ENCODE measurements at regions not wholly inside any gene's neighbourhood (a gene's known extent, or its start where the extent isn't known, plus 50 kb on each side); places are given as distances from the start of the nearest gene placed in this dataset.

- Mint-ChIP-seq H3K27ac (no peak overlapping the region), H3K4me3 (no peak overlapping the region), H3K36me3 (ENCODE audit: low read depth) (no peaks in the 10 kb centered on the region), H3K9me3 (peaks cover 23% of the 10 kb centered on the region), H3K4me1 (ENCODE audit: low read depth) (no peaks in the 10 kb centered on the region), H3K27me3 (no peaks in the 10 kb centered on the region)
- no peak for DNase-seq
Measured at GRCh38 chr3:103693831-103694230, 1259.0 kb downstream of the ZPLD1 start.

GRCh38 chr3:103698646-103699045 is 1263.8 kb downstream of the ZPLD1 start:
- no peaks in the 10 kb centered on the region for H3K4me1 Mint-ChIP-seq (ENCODE audit: low read depth)
- no peaks in the 10 kb centered on the region for H3K36me3 Mint-ChIP-seq (ENCODE audit: low read depth)
- no peaks in the 10 kb centered on the region for H3K27me3 Mint-ChIP-seq
- no peak overlapping the region for H3K27ac Mint-ChIP-seq
- DNase-seq, result no peak
- no peak overlapping the region for H3K4me3 Mint-ChIP-seq
- H3K9me3 Mint-ChIP-seq, result no peaks in the 10 kb centered on the region

- Mint-ChIP-seq H3K36me3 (ENCODE audit: low read depth) (no peaks in the 10 kb centered on the region), H3K9me3 (no peaks in the 10 kb centered on the region), H3K4me1 (ENCODE audit: low read depth) (no peaks in the 10 kb centered on the region)
Measured at GRCh38 chr3:103699228-103699627, 1264.4 kb downstream of the ZPLD1 start.

GRCh38 chr3:103705641-103706040 is 1270.8 kb downstream of the ZPLD1 start:
- Mint-ChIP-seq H3K36me3 (ENCODE audit: low read depth) (no peaks in the 10 kb centered on the region), H3K9me3 (no peaks in the 10 kb centered on the region), H3K4me1 (ENCODE audit: low read depth) (no peaks in the 10 kb centered on the region), H3K27ac (no peak overlapping the region), H3K27me3 (no peaks in the 10 kb centered on the region), H3K4me3 (no peak overlapping the region)
- DNase-seq, result no peak

More at GRCh38 chr3:103699228-103699627, 1264.4 kb downstream of the ZPLD1 start:
- no peak for DNase-seq
- Mint-ChIP-seq H3K4me3 (no peak overlapping the region), H3K27me3 (no peaks in the 10 kb centered on the region), H3K27ac (no peak overlapping the region)

- no peaks in the 10 kb centered on the region for H3K27me3 Mint-ChIP-seq
- H3K4me1 Mint-ChIP-seq (ENCODE audit: low read depth), result no peaks in the 10 kb centered on the region
- no peak overlapping the region for H3K27ac Mint-ChIP-seq
- H3K4me3 Mint-ChIP-seq, result no peak overlapping the region
- DNase-seq, result no peak
- H3K36me3 Mint-ChIP-seq (ENCODE audit: low read depth), result no peaks in the 10 kb centered on the region
- no peaks in the 10 kb centered on the region for H3K9me3 Mint-ChIP-seq
Measured at GRCh38 chr3:103706671-103707070, 1271.9 kb downstream of the ZPLD1 start.

GRCh38 chr3:103711670-103712069 is 1276.9 kb downstream of the ZPLD1 start:
- Mint-ChIP-seq H3K36me3 (ENCODE audit: low read depth) (no peaks in the 10 kb centered on the region), H3K27ac (no peak overlapping the region), H3K4me1 (ENCODE audit: low read depth) (no peaks in the 10 kb centered on the region), H3K27me3 (no peaks in the 10 kb centered on the region), H3K9me3 (peaks cover 2% of the 10 kb centered on the region), H3K4me3 (no peak overlapping the region)
- DNase-seq, result no peak

GRCh38 chr3:103712320-103713008 is 1277.6 kb downstream of the ZPLD1 start:
- Mint-ChIP-seq H3K4me3 (no peak overlapping the region), H3K9me3 (peaks cover 3% of the 10 kb centered on the region)
- no peak for DNase-seq

GRCh38 chr3:103729547-103729946 is 1294.7 kb downstream of the ZPLD1 start:
- Mint-ChIP-seq H3K4me1 (ENCODE audit: low read depth) (no peaks in the 10 kb centered on the region), H3K36me3 (ENCODE audit: low read depth) (no peaks in the 10 kb centered on the region), H3K4me3 (no peak overlapping the region), H3K9me3 (peaks cover 6% of the 10 kb centered on the region), H3K27me3 (no peaks in the 10 kb centered on the region), H3K27ac (no peak overlapping the region)
- no peak for DNase-seq

More at GRCh38 chr3:103712320-103713008, 1277.6 kb downstream of the ZPLD1 start:
- no peaks in the 10 kb centered on the region for H3K4me1 Mint-ChIP-seq (ENCODE audit: low read depth)
- no peaks in the 10 kb centered on the region for H3K36me3 Mint-ChIP-seq (ENCODE audit: low read depth)
- H3K27me3 Mint-ChIP-seq, result no peaks in the 10 kb centered on the region
- H3K27ac Mint-ChIP-seq, result no peak overlapping the region

- no peaks in the 10 kb centered on the region for H3K4me1 Mint-ChIP-seq (ENCODE audit: low read depth)
- DNase-seq, result no peak
- no peaks in the 10 kb centered on the region for H3K36me3 Mint-ChIP-seq (ENCODE audit: low read depth)
- peaks cover 6% of the 10 kb centered on the region for H3K9me3 Mint-ChIP-seq
- H3K27ac Mint-ChIP-seq, result no peak overlapping the region
- H3K27me3 Mint-ChIP-seq, result no peaks in the 10 kb centered on the region
- H3K4me3 Mint-ChIP-seq, result no peak overlapping the region
Measured at GRCh38 chr3:103730744-103731143, 1295.9 kb downstream of the ZPLD1 start.

- Mint-ChIP-seq H3K36me3 (ENCODE audit: low read depth) (no peaks in the 10 kb centered on the region), H3K4me1 (ENCODE audit: low read depth) (no peaks in the 10 kb centered on the region), H3K27ac (no peak overlapping the region), H3K27me3 (no peaks in the 10 kb centered on the region), H3K9me3 (peaks cover 3% of the 10 kb centered on the region), H3K4me3 (no peak overlapping the region)
- DNase-seq, result no peak
Measured at GRCh38 chr3:103752986-103753385, 1318.2 kb downstream of the ZPLD1 start.

GRCh38 chr3:103767635-103768034 is 1332.8 kb downstream of the ZPLD1 start:
- H3K27ac Mint-ChIP-seq, result no peak overlapping the region
- no peaks in the 10 kb centered on the region for H3K36me3 Mint-ChIP-seq (ENCODE audit: low read depth)
- no peak for DNase-seq
- no peak overlapping the region for H3K4me3 Mint-ChIP-seq
- no peaks in the 10 kb centered on the region for H3K27me3 Mint-ChIP-seq
- no peaks in the 10 kb centered on the region for H3K4me1 Mint-ChIP-seq (ENCODE audit: low read depth)
- H3K9me3 Mint-ChIP-seq, result peaks cover 17% of the 10 kb centered on the region

- H3K9me3 Mint-ChIP-seq, result peaks cover 2% of the 10 kb centered on the region
- H3K4me3 Mint-ChIP-seq, result no peak overlapping the region
- no peaks in the 10 kb centered on the region for H3K27me3 Mint-ChIP-seq
- no peaks in the 10 kb centered on the region for H3K4me1 Mint-ChIP-seq (ENCODE audit: low read depth)
- no peaks in the 10 kb centered on the region for H3K36me3 Mint-ChIP-seq (ENCODE audit: low read depth)
- no peak for DNase-seq
- no peak overlapping the region for H3K27ac Mint-ChIP-seq
Measured at GRCh38 chr3:103785017-103785416, 1350.2 kb downstream of the ZPLD1 start.

- Mint-ChIP-seq H3K27ac (no peak overlapping the region), H3K4me1 (ENCODE audit: low read depth) (no peaks in the 10 kb centered on the region), H3K36me3 (ENCODE audit: low read depth) (no peaks in the 10 kb centered on the region), H3K9me3 (peaks cover 2% of the 10 kb centered on the region), H3K27me3 (no peaks in the 10 kb centered on the region), H3K4me3 (no peak overlapping the region)
- DNase-seq, result no peak
Measured at GRCh38 chr3:103785537-103785936, 1350.7 kb downstream of the ZPLD1 start.

- no peaks in the 10 kb centered on the region for H3K4me1 Mint-ChIP-seq (ENCODE audit: low read depth)
- no peaks in the 10 kb centered on the region for H3K36me3 Mint-ChIP-seq (ENCODE audit: low read depth)
- DNase-seq, result no peak
- no peaks in the 10 kb centered on the region for H3K27me3 Mint-ChIP-seq
- no peak overlapping the region for H3K4me3 Mint-ChIP-seq
- no peak overlapping the region for H3K27ac Mint-ChIP-seq
- peaks cover 2% of the 10 kb centered on the region for H3K9me3 Mint-ChIP-seq
Measured at GRCh38 chr3:103786296-103786695, 1351.5 kb downstream of the ZPLD1 start.

GRCh38 chr3:103787164-103787871 is 1352.5 kb downstream of the ZPLD1 start:
- Mint-ChIP-seq H3K9me3 (peaks cover 2% of the 10 kb centered on the region), H3K4me3 (no peak overlapping the region), H3K27ac (no peak overlapping the region), H3K27me3 (no peaks in the 10 kb centered on the region), H3K4me1 (ENCODE audit: low read depth) (no peaks in the 10 kb centered on the region), H3K36me3 (ENCODE audit: low read depth) (no peaks in the 10 kb centered on the region)
- no peak for DNase-seq

Data from activated T-cell treated with anti-CD3 and anti-CD28 coated beads, Interleukin-2, amount 50 U/mL, for 24 hours (primary cell).